SK-N-SH (cell line): ENCODE measurements at regions not wholly inside any gene's neighbourhood (a gene's known extent, or its start where the extent isn't known, plus 50 kb on each side); places are given as distances from the start of the nearest gene placed in this dataset.

Source experiments
- CTCF ChIA-PET: fragments of 300-600, 350-600 bp; formaldehyde crosslinking; extraction: SDS; loops from one replicate; lab custom pipeline; 2021; lab: Yijun Ruan, JAX
- POLR2A ChIA-PET: fragments of 350-600 bp; sonication (Branson Sonifier 250); formaldehyde crosslinking; extraction: SDS; loops from one replicate; lab custom pipeline; 2020; ENCODE audit warnings: antibody characterized with exemption, inconsistent platforms; lab: Yijun Ruan, JAX
- DNase-seq: peaks from one replicate; pipeline ENCODE4 v3.0.0; 2012
- H2AFZ ChIP-seq: fragments of 200-600 bp; sonication (generic); 2 replicates; pipeline ENCODE4 v1.8.1; 2016; ENCODE audit warnings: antibody characterized with exemption, mild to moderate bottlenecking, low read depth
- H3F3A ChIP-seq: fragments of 200-600 bp; sonication (generic); replicated peaks from 2 replicates; pipeline ENCODE3; 2016; ENCODE audit warnings: antibody characterized with exemption, mild to moderate bottlenecking; ENCODE audit not compliant: insufficient read depth
- H3K27ac ChIP-seq, 2 experiments: fragments of 200-500 bp in 1 of 2; fragments of 200-600 bp in 1 of 2; sonication (Bioruptor generic) in 1 of 2; sonication (generic), shearing (Covaris generic) in 1 of 2; 2 replicates each; pipeline versions ENCODE4 v1.5.1 to v1.6.1; 2014 to 2016; ENCODE audit warnings: low read depth in 2 of 2, inconsistent platforms in 1 of 2, low read length in 1 of 2, mild to moderate bottlenecking in 1 of 2, mixed read lengths in 1 of 2
- H3K27me3 ChIP-seq: fragments of 200-600 bp; sonication (generic), shearing (Covaris generic); 2 replicates; pipeline ENCODE4 v1.6.1; 2016; ENCODE audit warnings: mixed run types; ENCODE audit not compliant: insufficient read depth
- H3K36me3 ChIP-seq, 2 experiments: fragments of 200-500 bp in 1 of 2; fragments of 200-600 bp in 1 of 2; sonication (Bioruptor generic) in 1 of 2; sonication (generic) in 1 of 2; replicated peaks in 1 of 2; 2 replicates each; pipeline versions ENCODE3 to v1.5.1; 2014 to 2016; ENCODE audit warnings: low read length in 1 of 2, mild to moderate bottlenecking in 1 of 2; ENCODE audit not compliant: insufficient read depth in 2 of 2, control insufficient read depth in 1 of 2
- H3K4me1 ChIP-seq, 2 experiments: fragments of 200-500 bp in 1 of 2; fragments of 200-600 bp in 1 of 2; sonication (Bioruptor generic) in 1 of 2; sonication (generic), shearing (Covaris generic) in 1 of 2; 2 replicates each; pipeline versions ENCODE4 v1.5.1 to v1.6.1; 2014 to 2016; ENCODE audit warnings: low read depth in 1 of 2, low read length in 1 of 2, mixed run types in 1 of 2; ENCODE audit not compliant: insufficient read depth in 2 of 2, control insufficient read depth in 1 of 2
- H3K4me2 ChIP-seq: fragments of 200-600 bp; sonication (generic), shearing (Covaris generic); 2 replicates; pipeline ENCODE4 v1.6.1; 2017; ENCODE audit warnings: mixed run types
- H3K4me3 ChIP-seq, 2 experiments: fragments of 200-500 bp in 1 of 2; fragments of 200-600 bp in 1 of 2; sonication (Bioruptor generic) in 1 of 2; sonication (generic), shearing (Covaris generic) in 1 of 2; 2 replicates each; pipeline versions ENCODE4 v1.5.1 to v1.8.1; 2014 to 2016; ENCODE audit warnings: low read depth in 2 of 2, inconsistent platforms in 1 of 2, low read length in 1 of 2, mild to moderate bottlenecking in 1 of 2, mixed read lengths in 1 of 2, moderate library complexity in 1 of 2
- H3K79me2 ChIP-seq: fragments of 200-600 bp; sonication (generic); 2 replicates; pipeline ENCODE4 v1.8.1; 2017; ENCODE audit warnings: mild to moderate bottlenecking; ENCODE audit not compliant: insufficient read depth
- H3K9ac ChIP-seq: fragments of 200-600 bp; sonication (generic); 2 replicates; pipeline ENCODE4 v1.6.1; 2017; ENCODE audit warnings: mixed run types
- H3K9me2 ChIP-seq: fragments of 200-600 bp; sonication (generic); 2 replicates; pipeline ENCODE4 v1.6.1; 2017; ENCODE audit warnings: mixed run types
- H3K9me3 ChIP-seq: fragments of 200-600 bp; sonication (generic); 2 replicates; pipeline ENCODE4 v1.6.1; 2017; ENCODE audit warnings: mixed run types, mild to moderate bottlenecking, moderate library complexity
- H4K20me1 ChIP-seq: fragments of 200-600 bp; sonication (generic); 2 replicates; pipeline ENCODE4 v1.6.1; 2017; ENCODE audit warnings: mild to moderate bottlenecking, mixed run types; ENCODE audit not compliant: insufficient read depth
- CHD2 ChIP-seq: fragments of 150-350 bp; IDR thresholded peaks from 2 replicates; pipeline ENCODE4 v1.6.1; 2018; ENCODE audit warnings: low read length; ENCODE audit not compliant: partially characterized antibody
- FOXJ3 ChIP-seq: sonication (generic); formaldehyde crosslinking; IDR thresholded peaks from 2 replicates; pipeline ENCODE4 v1.5.1; 2020; ENCODE audit warnings: mild to moderate bottlenecking, missing genetic modification reagents
- GATA2 ChIP-seq: sonication (generic); formaldehyde crosslinking; IDR thresholded peaks from 2 replicates; pipeline ENCODE4 v1.5.0; 2020; ENCODE audit warnings: mild to moderate bottlenecking, missing genetic modification reagents
- JUND ChIP-seq: IDR thresholded peaks from 2 replicates; pipeline ENCODE4 v1.4.0; 2012
- MXI1 ChIP-seq: IDR thresholded peaks from 2 replicates; pipeline ENCODE4 v1.6.1; 2012; ENCODE audit warnings: mild to moderate bottlenecking, low read depth, low read length, improper control_type of control experiment
- NFIC ChIP-seq: IDR thresholded peaks from 2 replicates; pipeline ENCODE4 v1.4.0; 2012; ENCODE audit warnings: borderline replicate concordance
- POLR2AphosphoS5 ChIP-seq: IDR thresholded peaks from 2 replicates; pipeline ENCODE4 v1.6.1; 2012; ENCODE audit warnings: low read depth, low read length
- REST ChIP-seq: IDR thresholded peaks from 2 replicates; pipeline ENCODE4 v1.6.1; 2012; ENCODE audit warnings: mild to moderate bottlenecking, low read depth, low read length, moderate library complexity
- RFX5 ChIP-seq: IDR thresholded peaks from 2 replicates; pipeline ENCODE4 v1.6.1; 2012; ENCODE audit warnings: mild to moderate bottlenecking, improper control_type of control experiment, low read length
- TCF12 ChIP-seq: IDR thresholded peaks from 2 replicates; pipeline ENCODE4 v1.4.0; 2012
- ZBTB33 ChIP-seq: IDR thresholded peaks from 2 replicates; pipeline ENCODE4 v1.4.0; 2012; ENCODE audit warnings: low read depth, borderline replicate concordance
- WGBS: methylation state at CpG from one replicate; pipeline ENCODE4 v1.1.6; 2017; ENCODE audit warnings: low lambda C conversion rate; 5-methylcytosine and 5-hydroxymethylcytosine counted together

DNA sequence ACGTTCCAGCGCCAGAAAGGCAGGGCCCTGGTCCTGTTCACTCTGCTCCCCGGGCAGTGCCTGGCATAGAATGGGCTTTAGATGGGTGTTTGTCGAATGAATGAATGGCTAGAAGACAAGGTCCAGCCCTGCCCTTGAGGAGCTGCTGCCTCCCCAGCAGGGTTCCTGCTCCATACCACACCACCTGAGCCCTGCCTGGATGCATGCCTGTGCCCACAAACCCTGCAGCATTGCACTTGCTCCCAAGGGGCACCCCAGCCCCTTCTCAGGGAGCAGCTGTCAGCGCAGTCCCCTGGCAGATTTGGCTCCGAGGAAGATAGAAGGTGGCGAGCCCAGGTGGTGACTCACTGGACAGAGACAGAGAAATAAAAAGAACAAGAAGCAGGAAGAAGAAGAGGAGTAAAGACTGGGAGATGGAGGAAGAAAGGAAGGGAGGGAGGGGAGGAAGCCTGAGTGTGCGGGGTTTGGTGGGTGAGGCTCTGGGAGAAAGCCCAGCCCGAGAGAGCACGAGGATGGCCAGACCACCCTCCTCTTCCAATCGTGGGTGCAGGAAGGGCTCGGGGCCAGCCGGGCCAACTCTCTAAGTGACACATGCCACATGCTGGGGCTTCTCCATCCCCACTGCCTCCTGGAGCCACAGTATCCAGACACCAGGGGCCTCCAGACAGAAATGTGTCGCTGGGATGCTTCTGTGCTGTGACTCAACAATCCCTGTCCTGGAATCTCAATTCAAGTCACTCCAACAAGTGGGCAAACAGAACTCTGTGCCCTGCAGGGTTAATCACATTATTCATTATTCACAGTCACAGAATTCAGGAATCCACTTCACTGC is 1474.3 kb downstream of the BRD1 start (continued):
- TF ChIP-seq JUND (no peak), REST (no peak), MXI1 (no peak), POLR2AphosphoS5 (no peak), CHD2 (no peak), FOXJ3 (no peak)

DNA sequence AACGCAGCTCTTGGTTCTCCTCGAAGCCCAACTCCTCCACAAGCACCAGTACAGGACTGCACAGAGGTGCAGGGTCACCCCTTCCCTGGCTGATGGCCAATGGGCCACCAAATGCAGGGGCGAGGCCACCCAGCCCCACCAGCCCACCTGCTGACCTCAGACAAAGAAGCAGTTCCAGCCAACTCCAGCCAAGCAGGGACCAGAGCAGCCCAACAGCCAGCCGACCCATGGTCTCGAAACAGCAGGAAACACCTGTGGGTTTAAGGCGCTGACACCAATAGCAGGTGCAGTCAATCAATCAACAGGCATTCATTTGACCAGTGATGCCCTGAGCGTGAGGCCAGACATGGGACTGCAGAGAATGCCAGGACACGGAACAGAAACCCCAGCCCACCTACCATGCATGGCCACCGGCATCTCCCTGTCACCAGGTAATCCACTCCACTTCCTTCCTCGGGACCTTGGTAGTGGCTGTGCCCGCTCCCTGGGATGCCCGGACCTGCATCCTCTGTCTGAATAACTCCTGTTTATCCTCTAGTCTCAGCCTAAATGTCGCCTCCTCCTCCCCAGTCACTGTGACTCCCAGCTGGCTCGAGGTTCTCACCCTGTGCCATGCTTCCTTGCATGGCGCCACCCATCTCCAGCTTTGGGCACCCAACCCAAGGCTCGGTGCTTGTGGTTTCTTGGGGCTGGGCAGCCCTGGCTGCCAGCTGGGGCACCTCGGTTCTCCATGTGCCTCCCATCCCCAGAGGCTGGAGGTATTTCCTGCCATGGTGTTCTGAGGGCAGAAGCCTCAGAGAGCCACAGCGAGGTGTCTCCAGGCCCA is 1475.4 kb downstream of the BRD1 start:
- no peak overlapping the region for H3K4me3 ChIP-seq
- H3K27ac ChIP-seq = no peak overlapping the region
- TF ChIP-seq NFIC (no peak), RFX5 (no peak), ZBTB33 (no peak), TCF12 (no peak), REST (no peak), GATA2 (CRISPR knock-in tag) (no peak)
- H3F3A ChIP-seq = no peaks in the 10 kb centered on the region
- H3K9ac ChIP-seq = no peak overlapping the region
- H2AFZ ChIP-seq = no peak overlapping the region
- no peaks in the 10 kb centered on the region for H3K4me1 ChIP-seq
- no peaks in the 10 kb centered on the region for H3K9me3 ChIP-seq
- H4K20me1 ChIP-seq = no peaks in the 10 kb centered on the region
- 14% methylated on average over 11 of the region's 18 CpGs for WGBS
- no peak for DNase-seq
- ChIA-PET CTCF (no interaction called here), POLR2A (interaction anchor here (0.6 kb wide), 1 partner anchor 883 kb away, joined by 3 read pairs; no protein-coding TSS in a partner anchor)
- no peaks in the 10 kb centered on the region for H3K36me3 ChIP-seq
- H3K79me2 ChIP-seq = no peaks in the 10 kb centered on the region
- H3K4me2 ChIP-seq = no peak overlapping the region
- H3K9me2 ChIP-seq = no peaks in the 10 kb centered on the region
- no peaks in the 10 kb centered on the region; the same call in 1 of the 2 replicates for H3K27me3 ChIP-seq
